ENCODE measurements at regions not wholly inside any gene's neighbourhood (a gene's known extent, or its start where the extent isn't known, plus 50 kb on each side); places are given as distances from the start of the nearest gene placed in this dataset.

GRCh38 chr6:62530985-62531384, 245.0 kb upstream of the KHDRBS2 start:
- Histone ChIP-seq H3K14ac (ENCODE audit: low read length in 2 of 2) (no peak overlapping the region), H3K4ac (ENCODE audit: low read depth in 1 of 2, low read length in 2 of 2) (no peak overlapping the region), H2BK120ac (ENCODE audit: low read depth, low read length) (no peak overlapping the region), H2AK5ac (ENCODE audit: low read length, severe bottlenecking) (no peak overlapping the region), H3K36me3 (ENCODE audit: control insufficient read depth in 1 of 2, insufficient read depth in 2 of 2, low read depth in 1 of 2, low read length in 2 of 2) (no peaks in the 10 kb centered on the region), H3K27me3 (ENCODE audit: control insufficient read depth in 1 of 2, insufficient read depth in 1 of 2, low read length in 2 of 2) (no peaks in the 10 kb centered on the region), H4K91ac (ENCODE audit: low read length) (no peak overlapping the region), H2BK5ac (ENCODE audit: low read depth, low read length, poor library complexity, severe bottlenecking) (no peak overlapping the region), H3K23ac (ENCODE audit: low read length in 2 of 2) (no peak overlapping the region), H3K18ac (ENCODE audit: low read depth in 1 of 2, low read length in 2 of 2) (no peak overlapping the region), H2BK12ac (ENCODE audit: low read length in 2 of 2) (no peak overlapping the region), H3K9me3 (ENCODE audit: control insufficient read depth, low read length) (peaks cover 6% of the 10 kb centered on the region), H3K4me3 (ENCODE audit: insufficient read depth in 1 of 2, low read depth in 1 of 2, low read length in 2 of 2) (no peak overlapping the region), H3K4me2 (ENCODE audit: low read length, poor library complexity, severe bottlenecking) (no peak overlapping the region), H3K79me1 (replicated peaks; ENCODE audit: low read length, poor library complexity, severe bottlenecking) (no peaks in the 10 kb centered on the region), H2AFZ (ENCODE audit: low read depth, low read length) (no peak overlapping the region), H4K8ac (ENCODE audit: low read length) (no peak overlapping the region), H3K9ac (ENCODE audit: low read length) (no peak overlapping the region), H2BK15ac (ENCODE audit: low read depth, poor library complexity, severe bottlenecking) (no peak overlapping the region), H3K27ac (ENCODE audit: low read length, poor library complexity, severe bottlenecking) (no peak overlapping the region), H3K4me1 (ENCODE audit: control insufficient read depth, insufficient read depth, low read depth, low read length) (no peaks in the 10 kb centered on the region)
- no peak for DNase-seq
- WGBS, result 75% methylated on average over 1 of the region's 2 CpGs

- Histone ChIP-seq H3K9me3 (ENCODE audit: control insufficient read depth, low read length) (peaks cover 10% of the 10 kb centered on the region), H4K91ac (ENCODE audit: low read length) (no peak overlapping the region), H3K27me3 (ENCODE audit: control insufficient read depth in 1 of 2, insufficient read depth in 1 of 2, low read length in 2 of 2) (no peaks in the 10 kb centered on the region), H2BK15ac (ENCODE audit: low read depth, poor library complexity, severe bottlenecking) (no peak overlapping the region), H3K4me2 (ENCODE audit: low read length, poor library complexity, severe bottlenecking) (no peak overlapping the region), H3K18ac (ENCODE audit: low read depth in 1 of 2, low read length in 2 of 2) (no peak overlapping the region), H2AFZ (ENCODE audit: low read depth, low read length) (no peak overlapping the region), H3K4ac (ENCODE audit: low read depth in 1 of 2, low read length in 2 of 2) (no peak overlapping the region), H4K8ac (ENCODE audit: low read length) (no peak overlapping the region), H3K27ac (ENCODE audit: low read length, poor library complexity, severe bottlenecking) (no peak overlapping the region), H3K9ac (ENCODE audit: low read length) (no peak overlapping the region), H3K4me1 (ENCODE audit: control insufficient read depth, insufficient read depth, low read depth, low read length) (no peaks in the 10 kb centered on the region), H2BK12ac (ENCODE audit: low read length in 2 of 2) (no peak overlapping the region), H3K36me3 (ENCODE audit: control insufficient read depth in 1 of 2, insufficient read depth in 2 of 2, low read depth in 1 of 2, low read length in 2 of 2) (no peaks in the 10 kb centered on the region), H3K23ac (ENCODE audit: low read length in 2 of 2) (no peak overlapping the region), H2AK5ac (ENCODE audit: low read length, severe bottlenecking) (no peak overlapping the region), H3K4me3 (ENCODE audit: insufficient read depth in 1 of 2, low read depth in 1 of 2, low read length in 2 of 2) (no peak overlapping the region), H2BK120ac (ENCODE audit: low read depth, low read length) (no peak overlapping the region), H3K79me1 (replicated peaks; ENCODE audit: low read length, poor library complexity, severe bottlenecking) (no peaks in the 10 kb centered on the region), H3K14ac (ENCODE audit: low read length in 2 of 2) (no peak overlapping the region), H2BK5ac (ENCODE audit: low read depth, low read length, poor library complexity, severe bottlenecking) (no peak overlapping the region)
- no peak for DNase-seq
- WGBS, result 99% methylated on average over 3 of the region's 3 CpGs
Observed at GRCh38 chr6:62528894-62529526, 243.0 kb upstream of the KHDRBS2 start.

- H3K36me3 ChIP-seq (ENCODE audit: control insufficient read depth in 1 of 2, insufficient read depth in 2 of 2, low read depth in 1 of 2, low read length in 2 of 2), result no peaks in the 10 kb centered on the region
- no peak for DNase-seq
- H3K4ac ChIP-seq (ENCODE audit: low read depth in 1 of 2, low read length in 2 of 2), result no peak overlapping the region
- H3K27me3 ChIP-seq (ENCODE audit: control insufficient read depth in 1 of 2, insufficient read depth in 1 of 2, low read length in 2 of 2), result no peaks in the 10 kb centered on the region
- H3K4me2 ChIP-seq (ENCODE audit: low read length, poor library complexity, severe bottlenecking), result no peak overlapping the region
- no peaks in the 10 kb centered on the region for H3K79me1 ChIP-seq (replicated peaks; ENCODE audit: low read length, poor library complexity, severe bottlenecking)
- no peak overlapping the region for H2AK5ac ChIP-seq (ENCODE audit: low read length, severe bottlenecking)
- H3K4me1 ChIP-seq (ENCODE audit: control insufficient read depth, insufficient read depth, low read depth, low read length), result no peaks in the 10 kb centered on the region
- no peak overlapping the region for H3K14ac ChIP-seq (ENCODE audit: low read length in 2 of 2)
- no peak overlapping the region for H3K9ac ChIP-seq (ENCODE audit: low read length)
- no peak overlapping the region for H3K4me3 ChIP-seq (ENCODE audit: insufficient read depth in 1 of 2, low read depth in 1 of 2, low read length in 2 of 2)
- whole genome bisulfite sequencing, result 61% methylated on average over 1 of the region's 2 CpGs
- no peak overlapping the region for H2BK12ac ChIP-seq (ENCODE audit: low read length in 2 of 2)
- H4K91ac ChIP-seq (ENCODE audit: low read length), result no peak overlapping the region
- no peak overlapping the region for H2AFZ ChIP-seq (ENCODE audit: low read depth, low read length)
- H3K23ac ChIP-seq (ENCODE audit: low read length in 2 of 2), result no peak overlapping the region
- no peak overlapping the region for H3K18ac ChIP-seq (ENCODE audit: low read depth in 1 of 2, low read length in 2 of 2)
- no peak overlapping the region for H3K27ac ChIP-seq (ENCODE audit: low read length, poor library complexity, severe bottlenecking)
- no peak overlapping the region for H4K8ac ChIP-seq (ENCODE audit: low read length)
- H3K9me3 ChIP-seq (ENCODE audit: control insufficient read depth, low read length), result peaks cover 6% of the 10 kb centered on the region
- no peak overlapping the region for H2BK15ac ChIP-seq (ENCODE audit: low read depth, poor library complexity, severe bottlenecking)
- no peak overlapping the region for H2BK5ac ChIP-seq (ENCODE audit: low read depth, low read length, poor library complexity, severe bottlenecking)
- no peak overlapping the region for H2BK120ac ChIP-seq (ENCODE audit: low read depth, low read length)
Observed at GRCh38 chr6:62523630-62524029, 237.6 kb upstream of the KHDRBS2 start.

- Histone ChIP-seq H2AK5ac (ENCODE audit: low read length, severe bottlenecking) (no peak overlapping the region), H3K9ac (ENCODE audit: low read length) (no peak overlapping the region), H3K27me3 (ENCODE audit: control insufficient read depth in 1 of 2, insufficient read depth in 1 of 2, low read length in 2 of 2) (no peaks in the 10 kb centered on the region), H4K8ac (ENCODE audit: low read length) (no peak overlapping the region), H2BK120ac (ENCODE audit: low read depth, low read length) (no peak overlapping the region), H3K14ac (ENCODE audit: low read length in 2 of 2) (no peak overlapping the region), H3K4me2 (ENCODE audit: low read length, poor library complexity, severe bottlenecking) (no peak overlapping the region), H3K4ac (ENCODE audit: low read depth in 1 of 2, low read length in 2 of 2) (no peak overlapping the region), H3K79me1 (replicated peaks; ENCODE audit: low read length, poor library complexity, severe bottlenecking) (no peaks in the 10 kb centered on the region), H2BK5ac (ENCODE audit: low read depth, low read length, poor library complexity, severe bottlenecking) (no peak overlapping the region), H2BK15ac (ENCODE audit: low read depth, poor library complexity, severe bottlenecking) (no peak overlapping the region), H3K9me3 (ENCODE audit: control insufficient read depth, low read length) (no peaks in the 10 kb centered on the region), H2BK12ac (ENCODE audit: low read length in 2 of 2) (no peak overlapping the region), H3K4me1 (ENCODE audit: control insufficient read depth, insufficient read depth, low read depth, low read length) (no peaks in the 10 kb centered on the region), H2AFZ (ENCODE audit: low read depth, low read length) (no peak overlapping the region), H3K27ac (ENCODE audit: low read length, poor library complexity, severe bottlenecking) (no peak overlapping the region), H4K91ac (ENCODE audit: low read length) (no peak overlapping the region), H3K4me3 (ENCODE audit: insufficient read depth in 1 of 2, low read depth in 1 of 2, low read length in 2 of 2) (no peak overlapping the region), H3K18ac (ENCODE audit: low read depth in 1 of 2, low read length in 2 of 2) (no peak overlapping the region), H3K36me3 (ENCODE audit: control insufficient read depth in 1 of 2, insufficient read depth in 2 of 2, low read depth in 1 of 2, low read length in 2 of 2) (no peaks in the 10 kb centered on the region), H3K23ac (ENCODE audit: low read length in 2 of 2) (no peak overlapping the region)
- no peak for DNase-seq
Observed at GRCh38 chr6:62519574-62519973, 233.5 kb upstream of the KHDRBS2 start.
